ENCODE measurements at regions not wholly inside any gene's neighbourhood (a gene's known extent, or its start where the extent isn't known, plus 50 kb on each side); places are given as distances from the start of the nearest gene placed in this dataset.

GRCh38 chr5:7169240-7169878, 226.6 kb upstream of the ADCY2 start:
- TF ChIP-seq TEAD4 (IDR thresholded peaks at IDR 0.05) (no peak), ZBTB7A (IDR thresholded peaks at IDR 0.05; ENCODE audit: low read depth) (no peak), CREB1 (IDR thresholded peaks at IDR 0.05; ENCODE audit: low read depth) (no peak)

GRCh38 chr5:7179364-7179763, 216.6 kb upstream of the ADCY2 start:
- no peak for TF ChIP-seq CEBPB (IDR thresholded peaks at IDR 0.05)
- no peak for TF ChIP-seq FOXM1 (IDR thresholded peaks at IDR 0.05; ENCODE audit: borderline replicate concordance, low read depth)
- no peak for TF ChIP-seq EP300 (IDR thresholded peaks at IDR 0.05; ENCODE audit: borderline replicate concordance)
- no peak for TF ChIP-seq ZBTB7A (IDR thresholded peaks at IDR 0.05; ENCODE audit: low read depth)
- no peak for TF ChIP-seq CREB1 (IDR thresholded peaks at IDR 0.05; ENCODE audit: low read depth)
- TF ChIP-seq EGR1 (IDR thresholded peaks at IDR 0.05): no peak
- no peak for TF ChIP-seq REST (IDR thresholded peaks at IDR 0.05; ENCODE audit: low read depth)

- TF ChIP-seq TCF12 (IDR thresholded peaks at IDR 0.05; ENCODE audit: low read depth): no peak
- TF ChIP-seq EGR1 (IDR thresholded peaks at IDR 0.05): no peak
- no peak for TF ChIP-seq YY1 (IDR thresholded peaks at IDR 0.05; ENCODE audit: low read depth)
These were observed 214.1 kb upstream of the ADCY2 start for GRCh38 chr5:7181841-7182240.

DNA sequence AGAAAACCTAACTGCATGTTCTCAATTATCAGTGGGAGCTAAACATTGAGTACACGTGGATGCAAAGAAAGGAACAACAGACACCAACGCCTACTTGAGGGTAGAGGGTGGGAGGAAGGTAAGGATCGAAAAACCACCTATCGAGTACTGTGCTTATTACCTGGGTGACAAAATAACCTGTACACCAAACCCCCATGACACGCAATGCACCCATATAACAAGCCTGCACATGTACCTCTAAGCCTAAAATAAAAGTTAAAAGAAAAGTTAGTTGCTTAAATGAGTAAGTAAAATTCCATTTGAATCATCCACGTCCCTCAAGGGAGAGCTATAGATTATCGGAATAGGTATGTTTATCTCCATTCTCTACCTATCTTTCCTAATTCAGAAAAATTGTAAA, 210.2 kb upstream of the ADCY2 start:
- TF ChIP-seq CREB1 (IDR thresholded peaks at IDR 0.05; ENCODE audit: low read depth) (no peak), NFIC (IDR thresholded peaks at IDR 0.05) (no peak)

- no peak for TF ChIP-seq EP300 (IDR thresholded peaks at IDR 0.05; ENCODE audit: borderline replicate concordance)
- no peak for TF ChIP-seq REST (IDR thresholded peaks at IDR 0.05; ENCODE audit: low read depth)
- no peak for TF ChIP-seq YY1 (IDR thresholded peaks at IDR 0.05; ENCODE audit: low read depth)
- TF ChIP-seq EGR1 (IDR thresholded peaks at IDR 0.05): no peak
These were observed 209.1 kb upstream of the ADCY2 start for GRCh38 chr5:7186818-7187217.

DNA sequence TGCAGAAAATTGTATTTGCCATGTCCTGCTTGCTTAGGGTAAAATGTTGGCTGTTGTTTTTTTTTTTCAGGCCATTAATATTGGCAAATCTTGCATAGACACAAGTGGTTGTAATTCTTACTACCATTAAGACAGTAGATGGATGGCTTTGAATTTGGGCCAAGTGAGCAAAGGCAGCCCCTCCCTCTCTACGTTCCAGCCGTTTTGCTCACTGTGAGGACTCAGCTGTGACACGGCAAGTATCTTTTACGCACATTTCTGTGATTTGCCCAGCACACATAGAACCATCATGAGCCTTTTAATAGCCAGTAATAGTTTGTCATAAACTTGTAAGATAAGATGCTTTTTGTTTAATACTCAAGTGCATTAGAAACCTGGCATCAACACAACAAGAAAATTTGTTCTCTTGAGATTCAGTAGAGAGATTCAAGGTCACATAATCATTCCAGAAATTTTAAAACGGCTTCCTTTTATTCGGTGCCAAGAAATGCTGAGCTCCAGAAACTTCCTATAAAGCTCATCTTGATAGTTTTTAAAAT, 205.2 kb upstream of the ADCY2 start:
- no peak for TF ChIP-seq YY1 (IDR thresholded peaks at IDR 0.05; ENCODE audit: low read depth)
- TF ChIP-seq FOXM1 (IDR thresholded peaks at IDR 0.05; ENCODE audit: borderline replicate concordance, low read depth): no peak
- TF ChIP-seq CEBPB (IDR thresholded peaks at IDR 0.05): no peak
- TF ChIP-seq RAD21 (IDR thresholded peaks at IDR 0.05; ENCODE audit: low read depth): no peak
- no peak for TF ChIP-seq TCF12 (IDR thresholded peaks at IDR 0.05; ENCODE audit: low read depth)
- TF ChIP-seq MAX (IDR thresholded peaks at IDR 0.05): no peak
- TF ChIP-seq TAF1 (IDR thresholded peaks at IDR 0.05; ENCODE audit: low read depth): no peak
- TF ChIP-seq, protein P1, sequence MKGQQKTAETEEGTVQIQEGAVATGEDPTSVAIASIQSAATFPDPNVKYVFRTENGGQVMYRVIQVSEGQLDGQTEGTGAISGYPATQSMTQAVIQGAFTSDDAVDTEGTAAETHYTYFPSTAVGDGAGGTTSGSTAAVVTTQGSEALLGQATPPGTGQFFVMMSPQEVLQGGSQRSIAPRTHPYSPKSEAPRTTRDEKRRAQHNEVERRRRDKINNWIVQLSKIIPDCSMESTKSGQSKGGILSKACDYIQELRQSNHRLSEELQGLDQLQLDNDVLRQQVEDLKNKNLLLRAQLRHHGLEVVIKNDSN (IDR thresholded peaks at IDR 0.05): no peak
- TF ChIP-seq EP300 (IDR thresholded peaks at IDR 0.05; ENCODE audit: borderline replicate concordance): no peak
- no peak for TF ChIP-seq TEAD4 (IDR thresholded peaks at IDR 0.05)
- no peak for TF ChIP-seq NFIC (IDR thresholded peaks at IDR 0.05)
- no peak for TF ChIP-seq EGR1 (IDR thresholded peaks at IDR 0.05)
- no peak for TF ChIP-seq ZBTB7A (IDR thresholded peaks at IDR 0.05; ENCODE audit: low read depth)

GRCh38 chr5:7192016-7192415, 203.9 kb upstream of the ADCY2 start:
- TF ChIP-seq CREB1 (IDR thresholded peaks at IDR 0.05; ENCODE audit: low read depth) (no peak), MAX (IDR thresholded peaks at IDR 0.05) (no peak), RAD21 (IDR thresholded peaks at IDR 0.05; ENCODE audit: low read depth) (no peak), TEAD4 (IDR thresholded peaks at IDR 0.05) (no peak), EGR1 (IDR thresholded peaks at IDR 0.05) (no peak), EP300 (IDR thresholded peaks at IDR 0.05; ENCODE audit: borderline replicate concordance) (no peak), TAF1 (IDR thresholded peaks at IDR 0.05; ENCODE audit: low read depth) (no peak), CEBPB (IDR thresholded peaks at IDR 0.05) (no peak), REST (IDR thresholded peaks at IDR 0.05; ENCODE audit: low read depth) (no peak), TCF12 (IDR thresholded peaks at IDR 0.05; ENCODE audit: low read depth) (no peak)
- TF ChIP-seq, protein P1 (IDR thresholded peaks at IDR 0.05): no peak

Measured in Ishikawa (cell line).